Stimulated activated naive CD8-positive, alpha-beta T cell treated with anti-CD3 and anti-CD28 coated beads, Interleukin-15, amount 100 ng/mL, for 72 hours (primary cell): ENCODE measurements at regions not wholly inside any gene's neighbourhood (a gene's known extent, or its start where the extent isn't known, plus 50 kb on each side); places are given as distances from the start of the nearest gene placed in this dataset.

Experiments
- ATAC-seq: fragments of 150-1000 bp; cut with Tn5 transposase; 2 replicates; pipeline ENCODE4 v1.10.0; 2021; ENCODE audit warnings: mild to moderate bottlenecking, moderate library complexity
- DNase-seq, 2 donors: peaks; one replicate each; pipeline ENCODE4 v3.0.0; 2021 to 2022
- H3K27ac Mint-ChIP-seq, 2 donors: one replicate each; pipeline ENCODE4 v1.8.0; 2022; ENCODE audit warnings: mild to moderate bottlenecking in 2 of 2, mixed read lengths in 2 of 2, moderate library complexity in 2 of 2
- H3K27me3 Mint-ChIP-seq: one replicate; pipeline ENCODE4 v1.8.0; 2022; ENCODE audit warnings: mixed read lengths
- H3K4me1 Mint-ChIP-seq: one replicate; pipeline ENCODE4 v1.8.0; 2022; ENCODE audit warnings: mild to moderate bottlenecking, mixed read lengths
- H3K4me3 Mint-ChIP-seq, 2 donors: one replicate each; pipeline ENCODE4 v1.8.0; 2022; ENCODE audit warnings: mild to moderate bottlenecking in 2 of 2, mixed read lengths in 2 of 2, moderate library complexity in 1 of 2
- H3K9me3 Mint-ChIP-seq, 2 donors: one replicate each; pipeline ENCODE4 v1.8.0; 2022; ENCODE audit warnings: mixed read lengths in 2 of 2

DNA sequence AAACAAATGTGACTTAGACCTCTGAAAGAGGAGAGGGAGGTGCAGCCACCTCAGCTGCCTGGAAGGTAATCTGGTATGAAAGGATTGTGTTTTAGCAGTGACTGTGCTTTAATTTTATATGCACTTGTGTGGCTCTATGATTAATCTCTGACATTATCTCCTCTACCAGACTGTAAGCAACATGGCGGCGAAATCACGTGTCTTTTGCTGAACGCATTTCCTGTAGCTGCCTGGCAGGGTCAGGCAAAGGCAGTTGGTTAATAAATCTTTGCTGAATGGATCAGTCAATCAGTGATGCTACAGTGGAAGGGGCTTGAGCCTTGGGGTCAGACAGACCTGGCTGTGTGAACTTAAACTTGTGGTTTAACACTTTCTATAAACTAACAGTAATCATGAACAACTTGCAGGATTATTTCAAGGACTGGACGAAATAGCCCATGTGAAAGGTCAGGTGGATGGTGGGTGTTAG is 96.9 kb downstream of the ADSS2 start:
- ATAC-seq (no peak), DNase-seq (no peak)
- peaks cover 12% of the 10 kb centered on the region for H3K27me3 Mint-ChIP-seq
- H3K4me3 Mint-ChIP-seq: no peak overlapping the region
- H3K27ac Mint-ChIP-seq: no peak overlapping the region
- H3K4me1 Mint-ChIP-seq: peaks cover 19% of the 10 kb centered on the region
- H3K9me3 Mint-ChIP-seq: no peaks in the 10 kb centered on the region

DNA sequence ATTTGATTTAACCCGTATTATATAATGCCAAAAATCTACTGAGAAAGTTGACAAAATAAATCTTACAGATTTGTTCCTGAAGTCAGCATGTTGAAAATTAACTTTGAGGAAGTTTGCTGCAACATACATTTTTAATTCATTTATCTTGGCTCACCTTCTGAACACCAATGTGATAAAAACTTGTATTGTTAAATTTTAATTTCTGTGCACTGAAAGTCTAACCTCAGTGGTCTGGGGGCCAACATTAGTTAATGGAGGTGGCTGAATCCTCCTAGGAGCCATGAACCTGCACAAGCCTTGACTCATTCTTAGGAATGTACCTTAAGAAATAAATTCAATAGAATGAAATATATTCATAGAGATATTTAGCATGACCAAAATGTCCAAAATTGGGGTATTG is 95.3 kb downstream of the ADSS2 start:
- Mint-ChIP-seq H3K27me3 (peaks cover 3% of the 10 kb centered on the region), H3K9me3 (no peaks in the 10 kb centered on the region), H3K4me1 (peaks cover 14% of the 10 kb centered on the region), H3K27ac (no peak overlapping the region), H3K4me3 (no peak overlapping the region)
- ATAC-seq: no peak
- DNase-seq: no peak
